GM12878 (cell line): ENCODE measurements at regions not wholly inside any gene's neighbourhood (a gene's known extent, or its start where the extent isn't known, plus 50 kb on each side); places are given as distances from the start of the nearest gene placed in this dataset.

Source experiments
- ATAC-seq: fragments of 200-7000 bp; cut with Tn5 transposase; 3 replicates; pipeline ENCODE4 v1.9.1; 2020; ENCODE audit warnings: mild to moderate bottlenecking, moderate library complexity
- BruUV-seq: library from RNA; stranded (reverse); fragments of 400-500 nt; replicated peaks from 2 replicates; lab custom pipeline; 2021; lab: Mats Ljungman, UMichigan
- CTCF ChIA-PET: fragments of 300-600 bp; sonication (Branson Sonifier 250); formaldehyde crosslinking; extraction: SDS; loops from one replicate; lab custom pipeline; 2021; ENCODE audit warnings: inconsistent platforms; lab: Yijun Ruan, JAX
- POLR2A ChIA-PET: fragments of 350-600 bp; formaldehyde crosslinking; extraction: SDS; loops from one replicate; lab custom pipeline; 2021; ENCODE audit warnings: inconsistent platforms; lab: Charles Lee
- RAD21 ChIA-PET: fragments of 300-600 bp; sonication (Branson Sonifier 250); formaldehyde crosslinking; loops from one replicate; lab custom pipeline; 2023; ENCODE audit warnings: antibody characterized with exemption; ENCODE audit not compliant: unreplicated experiment; lab: Charles Lee
- SMC1A ChIA-PET: fragments of 300-600 bp; sonication (Branson Sonifier 250); formaldehyde crosslinking; loops from one replicate; lab custom pipeline; 2023; ENCODE audit not compliant: unreplicated experiment, uncharacterized antibody; lab: Charles Lee
- DNase-seq: peaks from one replicate; pipeline ENCODE4 v3.0.0-alpha.2; 2011; ENCODE audit warnings: low read depth, low spot score
- FAIRE-seq: peaks from 3 replicates; lab custom pipeline; 2011; peaks lifted over from hg19 to GRCh38; lab: Jason Lieb, UNC
- H2AFZ ChIP-seq: 2 replicates; pipeline ENCODE4 v1.6.0; 2011; ENCODE audit warnings: low read depth, low read length, control low read depth; ENCODE audit not compliant: control insufficient read depth
- H3K27ac ChIP-seq: 2 replicates; pipeline ENCODE4 v1.5.1; 2011; ENCODE audit warnings: control low read depth; ENCODE audit not compliant: control insufficient read depth, insufficient read depth
- H3K27me3 ChIP-seq, 2 experiments: replicated peaks in 1 of 2; 2 replicates each; pipeline versions ENCODE4 v1.6.0 to v1.6.1; 2011; ENCODE audit warnings: low read length in 1 of 2; ENCODE audit not compliant: control insufficient read depth in 2 of 2, insufficient read depth in 2 of 2
- H3K36me3 ChIP-seq, 2 experiments: 2 replicates each; pipeline ENCODE4 v1.5.1; 2011; ENCODE audit warnings: low read length in 1 of 2; ENCODE audit not compliant: control insufficient read depth in 2 of 2, insufficient read depth in 2 of 2
- H3K4me1 ChIP-seq: 2 replicates; pipeline ENCODE4 v1.6.1; 2011; ENCODE audit warnings: mild to moderate bottlenecking, low read length, moderate library complexity, mixed read lengths; ENCODE audit not compliant: control insufficient read depth, insufficient read depth
- H3K4me2 ChIP-seq: 2 replicates; pipeline ENCODE4 v1.6.0; 2011; ENCODE audit warnings: control low read depth; ENCODE audit not compliant: control insufficient read depth, insufficient read depth
- H3K4me3 ChIP-seq: fragments of 200-600 bp; sonication (generic); 2 replicates; pipeline ENCODE4 v1.5.1; 2016
- H3K79me2 ChIP-seq: 2 replicates; pipeline ENCODE4 v1.6.0; 2011; ENCODE audit warnings: low read length; ENCODE audit not compliant: control insufficient read depth, insufficient read depth
- H3K9ac ChIP-seq: 2 replicates; pipeline ENCODE4 v1.8.0; 2011; ENCODE audit warnings: low read length, control low read depth, mixed read lengths; ENCODE audit not compliant: control insufficient read depth, insufficient read depth
- H3K9me3 ChIP-seq: replicated peaks from 3 replicates; pipeline ENCODE4 v1.5.1; 2011; ENCODE audit warnings: mild to moderate bottlenecking, low read length; ENCODE audit not compliant: control insufficient read depth, insufficient read depth
- H4K20me1 ChIP-seq: 2 replicates; pipeline ENCODE4 v1.6.0; 2011; ENCODE audit not compliant: control insufficient read depth, insufficient read depth
- BACH1 ChIP-seq: fragments of 450-650 bp; IDR thresholded peaks from 2 replicates; pipeline ENCODE4 v1.6.1; 2017; ENCODE audit warnings: mild to moderate bottlenecking, borderline replicate concordance
- E2F8 ChIP-seq: fragments of 450-650 bp; IDR thresholded peaks from 2 replicates; pipeline ENCODE4 v1.6.1; 2018; ENCODE audit warnings: mild to moderate bottlenecking, low read depth, moderate library complexity; ENCODE audit not compliant: partially characterized antibody
- MTA3 ChIP-seq: IDR thresholded peaks from 2 replicates; pipeline ENCODE4 v1.6.1; 2012; ENCODE audit warnings: low read length, inconsistent platforms, borderline replicate concordance
- PAX5 ChIP-seq: IDR thresholded peaks from 2 replicates; pipeline ENCODE4 v1.6.1; 2011; ENCODE audit warnings: low read depth, low read length, borderline replicate concordance
- STAT3 ChIP-seq: IDR thresholded peaks from 2 replicates; pipeline ENCODE4 v1.6.1; 2011; ENCODE audit warnings: low read depth, low read length, improper control_type of control experiment
- YBX1 ChIP-seq: fragments of 450-650 bp; IDR thresholded peaks from 2 replicates; pipeline ENCODE4 v1.6.1; 2016; ENCODE audit warnings: antibody characterized with exemption
- ZNF687 ChIP-seq: fragments of 450-650 bp; IDR thresholded peaks from 2 replicates; pipeline ENCODE4 v1.6.1; 2017; ENCODE audit warnings: mild to moderate bottlenecking, moderate library complexity
- in situ Hi-C: fragments of 300-500 bp; cut with MboI; formaldehyde crosslinking; loops from 9 replicates; pipeline ENCODE4 v1.14.3; 2018; ENCODE audit warnings: mixed read lengths
- intact Hi-C: fragments of 100-400 bp; cut with micrococcal nuclease; formaldehyde crosslinking; loops from one replicate; pipeline ENCODE4 v1.14.2; 2022; ENCODE audit not compliant: unreplicated experiment
- TF ChIP-seq, protein P1 (sequence below): fragments of 450-650 bp; IDR thresholded peaks from 2 replicates; pipeline ENCODE4 v1.6.1; 2017; ENCODE audit warnings: mild to moderate bottlenecking, moderate library complexity

- no peak for TF ChIP-seq E2F8
- TF ChIP-seq YBX1, result no peak
These were observed 1015.7 kb downstream of the TUSC7 start (continued) for GRCh38 chr3:117725314-117725713.

DNA sequence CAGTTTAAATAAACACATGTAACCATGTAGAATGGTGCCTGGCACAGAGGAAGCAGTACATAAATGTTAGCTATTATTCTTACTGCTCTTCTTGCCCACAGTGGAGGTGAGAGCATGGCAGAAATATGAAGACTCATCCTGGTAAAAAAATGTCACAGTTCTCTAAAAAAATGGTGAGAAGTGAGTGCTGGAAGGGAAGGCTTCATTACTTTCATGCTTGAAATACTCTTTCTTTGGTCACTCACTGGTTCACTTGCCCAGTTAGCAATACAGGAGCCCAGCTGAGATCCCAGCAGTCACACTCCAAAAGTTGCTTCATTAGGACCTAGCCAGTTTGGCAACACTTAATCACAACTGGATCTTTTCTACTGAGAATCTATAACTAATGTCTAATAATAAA, 1017.2 kb downstream of the TUSC7 start:
- Histone ChIP-seq H3K9ac (no peak overlapping the region), H3K4me2 (no peak overlapping the region), H3K27me3 (no peaks in the 10 kb centered on the region; a peak in 1 of 4 replicates), H3K79me2 (no peaks in the 10 kb centered on the region), H3K9me3 (no peaks in the 10 kb centered on the region), H3K4me1 (no peaks in the 10 kb centered on the region), H4K20me1 (no peaks in the 10 kb centered on the region), H3K27ac (no peak overlapping the region), H2AFZ (no peak overlapping the region), H3K36me3 (no peaks in the 10 kb centered on the region), H3K4me3 (no peak overlapping the region)
- CTCF ChIA-PET, result interaction anchor here (1.1 kb wide), 1 partner anchor 17 kb away, joined by 3 read pairs; no protein-coding TSS in a partner anchor
- POLR2A ChIA-PET, result no interaction called here
- BruUV-seq, result no TSS peak
- intact Hi-C loops (loop anchor here (10.0 kb wide), 1 partner anchor 862 kb away; no protein-coding TSS in a partner anchor), in situ Hi-C loops (no loop called here)
- RAD21 ChIA-PET, result no interaction called here
- FAIRE-seq (no peak), DNase-seq (no peak), ATAC-seq (no peak)
- SMC1A ChIA-PET, result interaction anchor here (1.3 kb wide), 1 partner anchor 15 kb away, joined by 3 read pairs; no protein-coding TSS in a partner anchor
- TF ChIP-seq PAX5 (no peak), MTA3 (no peak), ZNF687 (no peak), STAT3 (no peak), BACH1 (no peak)
- TF ChIP-seq, protein P1, sequence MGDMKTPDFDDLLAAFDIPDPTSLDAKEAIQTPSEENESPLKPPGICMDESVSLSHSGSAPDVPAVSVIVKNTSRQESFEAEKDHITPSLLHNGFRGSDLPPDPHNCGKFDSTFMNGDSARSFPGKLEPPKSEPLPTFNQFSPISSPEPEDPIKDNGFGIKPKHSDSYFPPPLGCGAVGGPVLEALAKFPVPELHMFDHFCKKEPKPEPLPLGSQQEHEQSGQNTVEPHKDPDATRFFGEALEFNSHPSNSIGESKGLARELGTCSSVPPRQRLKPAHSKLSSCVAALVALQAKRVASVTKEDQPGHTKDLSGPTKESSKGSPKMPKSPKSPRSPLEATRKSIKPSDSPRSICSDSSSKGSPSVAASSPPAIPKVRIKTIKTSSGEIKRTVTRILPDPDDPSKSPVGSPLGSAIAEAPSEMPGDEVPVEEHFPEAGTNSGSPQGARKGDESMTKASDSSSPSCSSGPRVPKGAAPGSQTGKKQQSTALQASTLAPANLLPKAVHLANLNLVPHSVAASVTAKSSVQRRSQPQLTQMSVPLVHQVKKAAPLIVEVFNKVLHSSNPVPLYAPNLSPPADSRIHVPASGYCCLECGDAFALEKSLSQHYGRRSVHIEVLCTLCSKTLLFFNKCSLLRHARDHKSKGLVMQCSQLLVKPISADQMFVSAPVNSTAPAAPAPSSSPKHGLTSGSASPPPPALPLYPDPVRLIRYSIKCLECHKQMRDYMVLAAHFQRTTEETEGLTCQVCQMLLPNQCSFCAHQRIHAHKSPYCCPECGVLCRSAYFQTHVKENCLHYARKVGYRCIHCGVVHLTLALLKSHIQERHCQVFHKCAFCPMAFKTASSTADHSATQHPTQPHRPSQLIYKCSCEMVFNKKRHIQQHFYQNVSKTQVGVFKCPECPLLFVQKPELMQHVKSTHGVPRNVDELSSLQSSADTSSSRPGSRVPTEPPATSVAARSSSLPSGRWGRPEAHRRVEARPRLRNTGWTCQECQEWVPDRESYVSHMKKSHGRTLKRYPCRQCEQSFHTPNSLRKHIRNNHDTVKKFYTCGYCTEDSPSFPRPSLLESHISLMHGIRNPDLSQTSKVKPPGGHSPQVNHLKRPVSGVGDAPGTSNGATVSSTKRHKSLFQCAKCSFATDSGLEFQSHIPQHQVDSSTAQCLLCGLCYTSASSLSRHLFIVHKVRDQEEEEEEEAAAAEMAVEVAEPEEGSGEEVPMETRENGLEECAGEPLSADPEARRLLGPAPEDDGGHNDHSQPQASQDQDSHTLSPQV, result no peak
